Breast epithelium (tissue), 3 donors: ENCODE measurements at regions not wholly inside any gene's neighbourhood (a gene's known extent, or its start where the extent isn't known, plus 50 kb on each side); places are given as distances from the start of the nearest gene placed in this dataset.
"Not testable (repeated sequence)": the region's sequence is repeated elsewhere in the genome, so short reads cannot be mapped to it uniquely, and the experiment has no call there.

ENCODE experiments used
- CTCF ChIP-seq, 3 donors: fragments of 450-650 bp; IDR thresholded peaks; one replicate each; pipeline ENCODE4 v1.5.1; 2016 to 2017; ENCODE audit warnings: antibody characterized with exemption in 3 of 3, mild to moderate bottlenecking in 3 of 3, moderate library complexity in 3 of 3
- POLR2A ChIP-seq: fragments of 450-650 bp; IDR thresholded peaks from one replicate; pipeline ENCODE4 v1.6.1; 2016; ENCODE audit warnings: antibody characterized with exemption, mild to moderate bottlenecking, moderate library complexity
- POLR2AphosphoS5 ChIP-seq, 3 donors: sonication (generic); formaldehyde crosslinking; IDR thresholded peaks; one replicate each; pipeline ENCODE4 v1.6.1; 2017; ENCODE audit warnings: antibody characterized with exemption in 3 of 3

- TF ChIP-seq POLR2AphosphoS5 (IDR thresholded peaks at IDR 0.05); POLR2A; CTCF (IDR thresholded peaks at IDR 0.05): not testable (repeated sequence)
Measured at GRCh38 chr14:105744213-105744787, 217.9 kb downstream of the TMEM121 start.
